Activated CD4-positive, alpha-beta T cell treated with anti-CD3 and anti-CD28 coated beads, Interleukin-10, Interleukin-2, amounts not matched to agents 100 ng/mL and 50 ng/mL, durations not matched to agents 16 hours and 8 hours (primary cell): ENCODE measurements at regions not wholly inside any gene's neighbourhood (a gene's known extent, or its start where the extent isn't known, plus 50 kb on each side); places are given as distances from the start of the nearest gene placed in this dataset.
"Not testable (repeated sequence)": the region's sequence is repeated elsewhere in the genome, so short reads cannot be mapped to it uniquely, and the experiment has no call there.

Experiments used
- DNase-seq: peaks from one replicate; pipeline ENCODE4 v3.0.0-alpha.2; 2020

GRCh38 chr17:20917610-20918306 lies 125.1 kb downstream of the USP22 start:
- not testable (repeated sequence) for DNase-seq

- DNase-seq, result no peak
Measured at GRCh38 chr17:20920095-20920814, 122.6 kb downstream of the USP22 start.

GRCh38 chr17:20920815-20921199 lies 122.0 kb downstream of the USP22 start:
- no peak for DNase-seq

GRCh38 chr17:20922128-20922670 lies 120.6 kb downstream of the USP22 start:
- no peak for DNase-seq

GRCh38 chr17:20924306-20924705 lies 118.5 kb downstream of the USP22 start:
- no peak for DNase-seq

- no peak for DNase-seq
Measured at GRCh38 chr17:20925091-20925490, 117.7 kb downstream of the USP22 start.

GRCh38 chr17:20925954-20926353 lies 116.9 kb downstream of the USP22 start:
- DNase-seq, result no peak

GRCh38 chr17:20926532-20926931 lies 116.3 kb downstream of the USP22 start:
- DNase-seq, result no peak

GRCh38 chr17:20927308-20927977 lies 115.4 kb downstream of the USP22 start:
- no peak for DNase-seq

GRCh38 chr17:20929334-20929733 lies 113.5 kb downstream of the USP22 start:
- no peak for DNase-seq

- no peak for DNase-seq
Measured at GRCh38 chr17:20930081-20930760, 112.6 kb downstream of the USP22 start.

GRCh38 chr17:20933040-20933439 lies 109.8 kb downstream of the USP22 start:
- not testable (repeated sequence) for DNase-seq

- no peak for DNase-seq
Measured at GRCh38 chr17:20934288-20934687, 108.5 kb downstream of the USP22 start.

- no peak for DNase-seq
Measured at GRCh38 chr17:20935740-20936139, 107.1 kb downstream of the USP22 start.

GRCh38 chr17:20938244-20938643 lies 104.6 kb downstream of the USP22 start:
- DNase-seq, result no peak

GRCh38 chr17:20938988-20939615 lies 103.7 kb downstream of the USP22 start:
- no peak for DNase-seq

GRCh38 chr17:20941872-20942271 lies 100.9 kb downstream of the USP22 start:
- DNase-seq, result no peak

- peak; percentile 38 for DNase-seq
Measured at GRCh38 chr17:20944014-20944865, 98.6 kb downstream of the USP22 start.

- not testable (repeated sequence) for DNase-seq
Measured at GRCh38 chr17:20947708-20948107, 95.1 kb downstream of the USP22 start.

GRCh38 chr17:20948984-20949777 lies 93.6 kb downstream of the USP22 start:
- peak; percentile 57 for DNase-seq
